Activated T-cell treated with anti-CD3 and anti-CD28 coated beads for 4 hours (primary cell): ENCODE measurements at regions not wholly inside any gene's neighbourhood (a gene's known extent, or its start where the extent isn't known, plus 50 kb on each side); places are given as distances from the start of the nearest gene placed in this dataset.
A peak's percentile ranks its signal among the peaks of the same experiment; 100 is the strongest.
"Not testable (repeated sequence)": the region's sequence is repeated elsewhere in the genome, so short reads cannot be mapped to it uniquely, and the experiment has no call there.

ENCODE experiments used
- DNase-seq: peaks from one replicate; pipeline ENCODE4 v3.0.0-alpha.2; 2020

GRCh38 chr2:444937-445884 is 157.3 kb upstream of the ALKAL2 start:
- DNase-seq: no peak

- no peak for DNase-seq
These were observed 155.8 kb upstream of the ALKAL2 start for GRCh38 chr2:443741-444140.

GRCh38 chr2:443216-443615 is 155.3 kb upstream of the ALKAL2 start:
- no peak for DNase-seq

- DNase-seq: no peak
These were observed 153.5 kb upstream of the ALKAL2 start for GRCh38 chr2:441258-442022.

- no peak for DNase-seq
These were observed 152.5 kb upstream of the ALKAL2 start for GRCh38 chr2:440403-440740.

- no peak for DNase-seq
These were observed 151.9 kb upstream of the ALKAL2 start for GRCh38 chr2:439556-440402.

GRCh38 chr2:439077-439476 is 151.2 kb upstream of the ALKAL2 start:
- no peak for DNase-seq

- peak; percentile 18 for DNase-seq
These were observed 150.0 kb upstream of the ALKAL2 start for GRCh38 chr2:437756-438393.

GRCh38 chr2:437180-437579 is 149.3 kb upstream of the ALKAL2 start:
- no peak for DNase-seq

- DNase-seq: no peak
These were observed 148.3 kb upstream of the ALKAL2 start for GRCh38 chr2:436205-436604.

GRCh38 chr2:434625-435024 is 146.7 kb upstream of the ALKAL2 start:
- no peak for DNase-seq

- DNase-seq: no peak
These were observed 145.3 kb upstream of the ALKAL2 start for GRCh38 chr2:433216-433615.

- DNase-seq: no peak
These were observed 142.6 kb upstream of the ALKAL2 start for GRCh38 chr2:430291-431040.

- no peak for DNase-seq
These were observed 141.8 kb upstream of the ALKAL2 start for GRCh38 chr2:429575-430254.

GRCh38 chr2:429142-429541 is 141.3 kb upstream of the ALKAL2 start:
- DNase-seq: no peak

GRCh38 chr2:428591-428990 is 140.7 kb upstream of the ALKAL2 start:
- no peak for DNase-seq

- DNase-seq: not testable (repeated sequence)
These were observed 138.8 kb upstream of the ALKAL2 start for GRCh38 chr2:426696-427095.

- no peak for DNase-seq
These were observed 138.1 kb upstream of the ALKAL2 start for GRCh38 chr2:425947-426346.

- no peak for DNase-seq
These were observed 137.4 kb upstream of the ALKAL2 start for GRCh38 chr2:425243-425642.

- DNase-seq: no peak
These were observed 136.6 kb upstream of the ALKAL2 start for GRCh38 chr2:424306-425171.
